DMS 273 (cell line): ENCODE measurements at regions not wholly inside any gene's neighbourhood (a gene's known extent, or its start where the extent isn't known, plus 50 kb on each side); places are given as distances from the start of the nearest gene placed in this dataset.
A peak's percentile ranks its signal among the peaks of the same experiment; 100 is the strongest.

ENCODE experiments used
- DNase-seq: peaks from one replicate; lab custom pipeline; 2025; ENCODE audit not compliant: unreplicated experiment; lab: John Stamatoyannopoulos, UW

- DNase-seq, result no peak
Measured at GRCh38 chr22:27422442-27422841, 379.1 kb downstream of the MN1 start.

- DNase-seq, result no peak
Measured at GRCh38 chr22:27424319-27424718, 377.2 kb downstream of the MN1 start.

- no peak for DNase-seq
Measured at GRCh38 chr22:27429476-27429875, 372.1 kb downstream of the MN1 start.

- DNase-seq, result no peak
Measured at GRCh38 chr22:27431081-27431480, 370.5 kb downstream of the MN1 start.

- DNase-seq, result no peak
Measured at GRCh38 chr22:27431896-27432295, 369.7 kb downstream of the MN1 start.

- no peak for DNase-seq
Measured at GRCh38 chr22:27433099-27433498, 368.5 kb downstream of the MN1 start.

- no peak for DNase-seq
Measured at GRCh38 chr22:27433585-27434190, 367.9 kb downstream of the MN1 start.

- DNase-seq, result no peak
Measured at GRCh38 chr22:27434898-27435297, 366.7 kb downstream of the MN1 start.

GRCh38 chr22:27435844-27436576 lies 365.5 kb downstream of the MN1 start:
- DNase-seq, result peak; percentile 70

GRCh38 chr22:27436591-27436990 lies 365.0 kb downstream of the MN1 start:
- DNase-seq, result no peak

GRCh38 chr22:27437570-27437969 lies 364.0 kb downstream of the MN1 start:
- no peak for DNase-seq

- peak; percentile 49 for DNase-seq
Measured at GRCh38 chr22:27438271-27438980, 363.1 kb downstream of the MN1 start.

- no peak for DNase-seq
Measured at GRCh38 chr22:27439131-27439530, 362.4 kb downstream of the MN1 start.

- no peak for DNase-seq
Measured at GRCh38 chr22:27440304-27440865, 361.2 kb downstream of the MN1 start.

- DNase-seq, result no peak
Measured at GRCh38 chr22:27441706-27442475, 359.7 kb downstream of the MN1 start.

GRCh38 chr22:27443306-27443705 lies 358.2 kb downstream of the MN1 start:
- DNase-seq, result no peak

- DNase-seq, result no peak
Measured at GRCh38 chr22:27445881-27446280, 355.7 kb downstream of the MN1 start.

- no peak for DNase-seq
Measured at GRCh38 chr22:27447289-27447688, 354.3 kb downstream of the MN1 start.

- no peak for DNase-seq
Measured at GRCh38 chr22:27450448-27450847, 351.1 kb downstream of the MN1 start.

- no peak for DNase-seq
Measured at GRCh38 chr22:27452245-27452644, 349.3 kb downstream of the MN1 start.

- DNase-seq, result no peak
Measured at GRCh38 chr22:27452922-27453321, 348.6 kb downstream of the MN1 start.
